ENCODE measurements at regions not wholly inside any gene's neighbourhood (a gene's known extent, or its start where the extent isn't known, plus 50 kb on each side); places are given as distances from the start of the nearest gene placed in this dataset.

GRCh38 chr16:87182759-87183158, 134.4 kb downstream of the C16orf95 start:
- TF ChIP-seq POLR2AphosphoS5 (IDR thresholded peaks at IDR 0.05; ENCODE audit: low read depth, low read length), result no peak
- TF ChIP-seq TAF1 (IDR thresholded peaks at IDR 0.05; ENCODE audit: borderline replicate concordance, insufficient read depth, low read length), result no peak
- no peak for TF ChIP-seq SIN3A (IDR thresholded peaks at IDR 0.05; ENCODE audit: borderline replicate concordance, insufficient read depth, low read length)
- TF ChIP-seq REST (IDR thresholded peaks at IDR 0.05; ENCODE audit: insufficient read depth in 1 of 2, low read depth in 2 of 2, low read length in 2 of 2), result no peak
